HL-60 (cell line): ENCODE measurements at regions not wholly inside any gene's neighbourhood (a gene's known extent, or its start where the extent isn't known, plus 50 kb on each side); places are given as distances from the start of the nearest gene placed in this dataset.
"Not testable (repeated sequence)": the region's sequence is repeated elsewhere in the genome, so short reads cannot be mapped to it uniquely, and the experiment has no call there.

Experiments
- DNase-seq, 2 experiments: peaks; one replicate each; pipeline ENCODE4 v3.0.0-alpha.2; 2010 to 2020; ENCODE audit warnings: low read depth in 1 of 2, low spot score in 1 of 2
- H3K27ac ChIP-seq: fragments of 250-450 bp; sonication (Bioruptor Pico); replicated peaks from 2 replicates; pipeline ENCODE4 v1.5.1; 2020; ENCODE audit warnings: mild to moderate bottlenecking, moderate library complexity
- H3K27me3 ChIP-seq: fragments of 250-450 bp; sonication (Bioruptor Pico); 2 replicates; pipeline ENCODE4 v1.5.1; 2021; ENCODE audit warnings: mild to moderate bottlenecking, moderate library complexity; ENCODE audit not compliant: insufficient read depth, poor library complexity, severe bottlenecking
- H3K4me3 ChIP-seq: replicated peaks from 2 replicates; pipeline ENCODE4 v1.5.1; 2011; ENCODE audit warnings: mild to moderate bottlenecking, control low read depth, low read length; ENCODE audit not compliant: insufficient read depth
- GABPA ChIP-seq: IDR thresholded peaks from 2 replicates; pipeline ENCODE4 v1.6.1; 2012; ENCODE audit warnings: low read depth
- POLR2AphosphoS5 ChIP-seq: IDR thresholded peaks from 2 replicates; pipeline ENCODE4 v1.6.1; 2012; ENCODE audit warnings: low read depth
- SPI1 ChIP-seq: IDR thresholded peaks from 2 replicates; pipeline ENCODE4 v1.6.1; 2012; ENCODE audit warnings: low read depth, mild to moderate bottlenecking, borderline replicate concordance
- TF ChIP-seq, protein P1 (sequence below): IDR thresholded peaks from one replicate; pipeline ENCODE4 v1.5.1; 2011; ENCODE audit warnings: low read length, control low read depth, inconsistent platforms; ENCODE audit not compliant: insufficient read depth
- TF ChIP-seq, protein P2 (sequence below): IDR thresholded peaks from 2 replicates; pipeline ENCODE4 v1.6.1; 2012; ENCODE audit warnings: low read depth; ENCODE audit not compliant: insufficient replicate concordance

GRCh38 chr11:33529461-33529860, 171.2 kb downstream of the C11orf91 start:
- DNase-seq, result no peak
- TF ChIP-seq, protein P1, sequence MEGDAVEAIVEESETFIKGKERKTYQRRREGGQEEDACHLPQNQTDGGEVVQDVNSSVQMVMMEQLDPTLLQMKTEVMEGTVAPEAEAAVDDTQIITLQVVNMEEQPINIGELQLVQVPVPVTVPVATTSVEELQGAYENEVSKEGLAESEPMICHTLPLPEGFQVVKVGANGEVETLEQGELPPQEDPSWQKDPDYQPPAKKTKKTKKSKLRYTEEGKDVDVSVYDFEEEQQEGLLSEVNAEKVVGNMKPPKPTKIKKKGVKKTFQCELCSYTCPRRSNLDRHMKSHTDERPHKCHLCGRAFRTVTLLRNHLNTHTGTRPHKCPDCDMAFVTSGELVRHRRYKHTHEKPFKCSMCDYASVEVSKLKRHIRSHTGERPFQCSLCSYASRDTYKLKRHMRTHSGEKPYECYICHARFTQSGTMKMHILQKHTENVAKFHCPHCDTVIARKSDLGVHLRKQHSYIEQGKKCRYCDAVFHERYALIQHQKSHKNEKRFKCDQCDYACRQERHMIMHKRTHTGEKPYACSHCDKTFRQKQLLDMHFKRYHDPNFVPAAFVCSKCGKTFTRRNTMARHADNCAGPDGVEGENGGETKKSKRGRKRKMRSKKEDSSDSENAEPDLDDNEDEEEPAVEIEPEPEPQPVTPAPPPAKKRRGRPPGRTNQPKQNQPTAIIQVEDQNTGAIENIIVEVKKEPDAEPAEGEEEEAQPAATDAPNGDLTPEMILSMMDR, result no peak
- TF ChIP-seq POLR2AphosphoS5 (no peak), SPI1 (no peak), GABPA (no peak)
- TF ChIP-seq, protein P2, sequence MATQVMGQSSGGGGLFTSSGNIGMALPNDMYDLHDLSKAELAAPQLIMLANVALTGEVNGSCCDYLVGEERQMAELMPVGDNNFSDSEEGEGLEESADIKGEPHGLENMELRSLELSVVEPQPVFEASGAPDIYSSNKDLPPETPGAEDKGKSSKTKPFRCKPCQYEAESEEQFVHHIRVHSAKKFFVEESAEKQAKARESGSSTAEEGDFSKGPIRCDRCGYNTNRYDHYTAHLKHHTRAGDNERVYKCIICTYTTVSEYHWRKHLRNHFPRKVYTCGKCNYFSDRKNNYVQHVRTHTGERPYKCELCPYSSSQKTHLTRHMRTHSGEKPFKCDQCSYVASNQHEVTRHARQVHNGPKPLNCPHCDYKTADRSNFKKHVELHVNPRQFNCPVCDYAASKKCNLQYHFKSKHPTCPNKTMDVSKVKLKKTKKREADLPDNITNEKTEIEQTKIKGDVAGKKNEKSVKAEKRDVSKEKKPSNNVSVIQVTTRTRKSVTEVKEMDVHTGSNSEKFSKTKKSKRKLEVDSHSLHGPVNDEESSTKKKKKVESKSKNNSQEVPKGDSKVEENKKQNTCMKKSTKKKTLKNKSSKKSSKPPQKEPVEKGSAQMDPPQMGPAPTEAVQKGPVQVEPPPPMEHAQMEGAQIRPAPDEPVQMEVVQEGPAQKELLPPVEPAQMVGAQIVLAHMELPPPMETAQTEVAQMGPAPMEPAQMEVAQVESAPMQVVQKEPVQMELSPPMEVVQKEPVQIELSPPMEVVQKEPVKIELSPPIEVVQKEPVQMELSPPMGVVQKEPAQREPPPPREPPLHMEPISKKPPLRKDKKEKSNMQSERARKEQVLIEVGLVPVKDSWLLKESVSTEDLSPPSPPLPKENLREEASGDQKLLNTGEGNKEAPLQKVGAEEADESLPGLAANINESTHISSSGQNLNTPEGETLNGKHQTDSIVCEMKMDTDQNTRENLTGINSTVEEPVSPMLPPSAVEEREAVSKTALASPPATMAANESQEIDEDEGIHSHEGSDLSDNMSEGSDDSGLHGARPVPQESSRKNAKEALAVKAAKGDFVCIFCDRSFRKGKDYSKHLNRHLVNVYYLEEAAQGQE, result no peak

DNA sequence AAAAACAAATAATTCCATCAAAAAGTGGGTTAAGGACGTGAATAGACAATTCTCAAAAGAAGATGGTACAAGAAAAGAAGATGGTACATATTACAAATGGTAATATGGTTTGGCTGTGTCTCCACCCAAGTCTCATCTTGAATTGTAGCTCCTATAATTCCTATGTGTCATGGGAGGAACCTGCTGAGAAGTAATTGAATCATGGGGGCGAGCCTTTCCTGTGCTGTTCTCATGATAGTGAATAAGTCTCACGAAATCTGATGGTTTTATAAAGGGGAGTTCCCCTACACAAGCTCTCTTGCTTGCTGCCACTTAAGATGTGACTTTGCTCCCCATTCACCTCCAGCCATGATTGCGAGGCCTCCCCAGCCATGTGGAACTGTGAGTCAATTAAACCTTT, 172.9 kb downstream of the C11orf91 start:
- not testable (repeated sequence) for H3K27me3 ChIP-seq, H3K27ac ChIP-seq, H3K4me3 ChIP-seq, DNase-seq

More at GRCh38 chr11:33529461-33529860, 171.2 kb downstream of the C11orf91 start:
- no peak overlapping the region for H3K27ac ChIP-seq
- H3K27me3 ChIP-seq, result peaks cover 2% of the 10 kb centered on the region
- H3K4me3 ChIP-seq, result no peak overlapping the region

- no peak for DNase-seq
- Histone ChIP-seq H3K4me3 (no peak overlapping the region), H3K27me3 (peaks cover 3% of the 10 kb centered on the region), H3K27ac (no peak overlapping the region)
- TF ChIP-seq POLR2AphosphoS5 (no peak), GABPA (no peak), SPI1 (no peak)
- TF ChIP-seq, protein P1, result no peak
- TF ChIP-seq, protein P2, result no peak
Measured at GRCh38 chr11:33525789-33526188, 174.8 kb downstream of the C11orf91 start.

DNA sequence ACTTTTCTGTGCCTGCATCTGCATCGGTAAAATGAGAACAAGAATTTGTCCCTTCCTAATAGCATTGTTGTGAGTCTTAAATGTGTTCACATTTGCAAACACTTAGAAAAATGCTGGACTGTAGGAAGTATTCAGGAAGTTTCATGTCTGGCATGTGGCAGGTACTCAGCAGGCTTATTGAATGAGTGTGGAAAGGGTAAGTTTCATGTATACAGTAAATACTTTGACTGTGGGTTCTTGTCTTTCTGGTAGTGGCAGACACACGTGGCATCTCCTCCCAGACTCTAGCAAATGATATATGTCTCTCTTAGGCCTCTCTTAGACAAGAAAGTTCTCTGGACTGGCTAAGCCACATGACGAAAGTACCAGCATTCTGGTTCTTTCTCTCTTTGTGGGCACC, 179.2 kb downstream of the C11orf91 start:
- Histone ChIP-seq H3K27me3 (peaks cover 3% of the 10 kb centered on the region), H3K27ac (no peak overlapping the region), H3K4me3 (no peak overlapping the region)
- no peak for DNase-seq
- no peak for TF ChIP-seq POLR2AphosphoS5
- TF ChIP-seq, protein P1, result no peak
- TF ChIP-seq, protein P2, result no peak
- TF ChIP-seq SPI1, result no peak
- TF ChIP-seq GABPA, result no peak
